H9 (cell line): ENCODE measurements at regions not wholly inside any gene's neighbourhood (a gene's known extent, or its start where the extent isn't known, plus 50 kb on each side); places are given as distances from the start of the nearest gene placed in this dataset.

Experiments used
- DNase-seq: peaks from one replicate; pipeline ENCODE4 v3.0.0-alpha.2; 2017
- H2AFZ ChIP-seq: one replicate; pipeline ENCODE4 v1.6.1; 2013; ENCODE audit warnings: mild to moderate bottlenecking, low read length, control low read depth, moderate library complexity
- H2AK5ac ChIP-seq: 2 replicates; pipeline ENCODE4 v1.6.1; 2013; ENCODE audit warnings: low read length, control low read depth, mixed read lengths; ENCODE audit not compliant: insufficient read length
- H2BK120ac ChIP-seq: one replicate; pipeline ENCODE4 v1.6.1; 2013; ENCODE audit warnings: low read depth, mild to moderate bottlenecking, low read length, control low read depth, inconsistent platforms; ENCODE audit not compliant: poor library complexity, severe bottlenecking
- H2BK12ac ChIP-seq: 2 replicates; pipeline ENCODE4 v1.6.1; 2013; ENCODE audit warnings: low read length, control low read depth, mixed read lengths, low read depth; ENCODE audit not compliant: insufficient read length
- H2BK15ac ChIP-seq: 2 replicates; pipeline ENCODE4 v1.6.1; 2013; ENCODE audit warnings: low read depth, low read length, control low read depth
- H2BK20ac ChIP-seq: one replicate; pipeline ENCODE4 v1.6.1; 2013; ENCODE audit warnings: low read depth, mild to moderate bottlenecking, low read length, control low read depth, inconsistent platforms; ENCODE audit not compliant: poor library complexity, severe bottlenecking
- H2BK5ac ChIP-seq: 2 replicates; pipeline ENCODE4 v1.6.1; 2013; ENCODE audit warnings: low read length, control low read depth, mixed read lengths; ENCODE audit not compliant: insufficient read length
- H3K14ac ChIP-seq: 2 replicates; pipeline ENCODE4 v1.6.1; 2013; ENCODE audit warnings: low read length, control low read depth; ENCODE audit not compliant: insufficient read depth
- H3K18ac ChIP-seq: 2 replicates; pipeline ENCODE4 v1.6.1; 2013; ENCODE audit warnings: low read depth, mild to moderate bottlenecking, mixed read lengths, low read length, control low read depth; ENCODE audit not compliant: insufficient read length
- H3K23ac ChIP-seq: 2 replicates; pipeline ENCODE4 v1.6.1; 2013; ENCODE audit warnings: low read length, control low read depth, mixed read lengths, low read depth; ENCODE audit not compliant: insufficient read length
- H3K23me2 ChIP-seq: 2 replicates; pipeline ENCODE4 v1.6.1; 2013; ENCODE audit warnings: low read depth, mild to moderate bottlenecking, mixed read lengths, low read length, control low read depth; ENCODE audit not compliant: insufficient read length, poor library complexity, severe bottlenecking
- H3K27ac ChIP-seq: 2 replicates; pipeline ENCODE4 v1.5.1; 2013; ENCODE audit warnings: low read length, control low read depth, mixed read lengths, low read depth; ENCODE audit not compliant: insufficient read length
- H3K27me3 ChIP-seq: 2 replicates; pipeline ENCODE4 v1.6.1; 2013; ENCODE audit warnings: low read length, control low read depth, inconsistent platforms; ENCODE audit not compliant: insufficient read depth
- H3K4ac ChIP-seq: 2 replicates; pipeline ENCODE4 v1.6.1; 2013; ENCODE audit warnings: low read depth, mild to moderate bottlenecking, control low read depth, inconsistent platforms, low read length, moderate library complexity
- H3K4me1 ChIP-seq: 2 replicates; pipeline ENCODE4 v1.6.1; 2013; ENCODE audit warnings: low read length, control low read depth, inconsistent platforms; ENCODE audit not compliant: insufficient read depth
- H3K4me2 ChIP-seq: 2 replicates; pipeline ENCODE4 v1.6.1; 2013; ENCODE audit warnings: low read length, control low read depth, mixed read lengths; ENCODE audit not compliant: insufficient read length, insufficient read depth
- H3K56ac ChIP-seq: 2 replicates; pipeline ENCODE4 v1.6.1; 2013; ENCODE audit warnings: low read depth, mild to moderate bottlenecking, mixed read lengths, low read length, control low read depth; ENCODE audit not compliant: insufficient read length
- H3K79me1 ChIP-seq: 2 replicates; pipeline ENCODE4 v1.6.1; 2013; ENCODE audit warnings: low read depth, mild to moderate bottlenecking, moderate library complexity, low read length, control low read depth, inconsistent platforms; ENCODE audit not compliant: insufficient read depth, poor library complexity, severe bottlenecking
- H3K79me2 ChIP-seq: 2 replicates; pipeline ENCODE4 v1.6.1; 2013; ENCODE audit warnings: low read length, control low read depth, inconsistent platforms; ENCODE audit not compliant: insufficient read depth
- H3K9ac ChIP-seq: 2 replicates; pipeline ENCODE4 v1.6.1; 2013; ENCODE audit warnings: low read length, control low read depth, mixed read lengths; ENCODE audit not compliant: insufficient read length; ENCODE audit errors: extremely low read depth
- H3K9me3 ChIP-seq: one replicate; pipeline ENCODE4 v1.6.1; 2013; ENCODE audit warnings: low read depth, low read length, inconsistent platforms; ENCODE audit not compliant: control insufficient read depth
- H3T11ph ChIP-seq: one replicate; pipeline ENCODE4 v1.6.1; 2013; ENCODE audit warnings: mild to moderate bottlenecking, low read length, control low read depth, inconsistent platforms
- H4K20me1 ChIP-seq: one replicate; pipeline ENCODE4 v1.6.1; 2013; ENCODE audit not compliant: control insufficient read depth, insufficient read length, insufficient read depth
- H4K5ac ChIP-seq: 2 replicates; pipeline ENCODE4 v1.6.1; 2013; ENCODE audit warnings: low read depth, mild to moderate bottlenecking, mixed read lengths, low read length, control low read depth; ENCODE audit not compliant: insufficient read length
- H4K8ac ChIP-seq: replicated peaks from 2 replicates; pipeline ENCODE4 v1.6.1; 2013; ENCODE audit warnings: low read length, control low read depth, mixed read lengths, low read depth; ENCODE audit not compliant: insufficient read length
- H4K91ac ChIP-seq: 2 replicates; pipeline ENCODE4 v1.6.1; 2013; ENCODE audit warnings: low read depth, mild to moderate bottlenecking, moderate library complexity, mixed read lengths, low read length, control low read depth; ENCODE audit not compliant: insufficient read length
- H3K27ac Mint-ChIP-seq, 3 experiments: 2 replicates in 2 of 3; 3 replicates in 1 of 3; pipeline ENCODE4 v1.8.0; 2020 to 2021; ENCODE audit warnings: mixed read lengths in 3 of 3, mild to moderate bottlenecking in 1 of 3, moderate library complexity in 1 of 3
- H3K27me3 Mint-ChIP-seq: 2 replicates; pipeline ENCODE4 v1.8.0; 2021; ENCODE audit warnings: low read depth, mild to moderate bottlenecking, moderate library complexity, mixed read lengths
- H3K36me3 Mint-ChIP-seq, 3 experiments: 2 replicates in 2 of 3; 3 replicates in 1 of 3; pipeline ENCODE4 v1.8.0; 2020 to 2021; ENCODE audit warnings: low read depth in 3 of 3, mixed read lengths in 3 of 3; ENCODE audit not compliant: insufficient read depth in 1 of 3
- H3K4me1 Mint-ChIP-seq, 2 experiments: 2 replicates each; pipeline ENCODE4 v1.8.0; 2020; ENCODE audit warnings: mixed read lengths in 2 of 2
- H3K4me3 Mint-ChIP-seq, 2 experiments: 2 replicates in 1 of 2; 3 replicates in 1 of 2; pipeline ENCODE4 v1.8.0; 2020 to 2021; ENCODE audit warnings: mild to moderate bottlenecking in 2 of 2, mixed read lengths in 2 of 2, moderate library complexity in 1 of 2
- H3K9me3 Mint-ChIP-seq, 2 experiments: 2 replicates in 1 of 2; 3 replicates in 1 of 2; pipeline ENCODE4 v1.8.0; 2020; ENCODE audit warnings: mild to moderate bottlenecking in 2 of 2, mixed read lengths in 2 of 2, moderate library complexity in 1 of 2
- CTCF ChIP-seq: fragments of 200-600 bp; sonication (generic); conservative IDR thresholded peaks from 3 replicates; pipeline ENCODE4 v1.8.0; 2021; ENCODE audit warnings: antibody characterized with exemption, mild to moderate bottlenecking
- WGBS: extraction: QIAGEN DNeasy Blood & Tissue Kit; methylation state at CpG from one replicate; pipeline ENCODE4 v1.1.7; 2013; ENCODE audit warnings: missing lambda C conversion rate, low lambda C conversion rate, mixed read lengths; ENCODE audit not compliant: insufficient read length; ENCODE audit errors: extremely low coverage; 5-methylcytosine and 5-hydroxymethylcytosine counted together

- H2AK5ac ChIP-seq = no peak overlapping the region
- no peak overlapping the region for H2BK5ac ChIP-seq
- no peak overlapping the region for H2BK120ac ChIP-seq
- no peak overlapping the region for H3K23ac ChIP-seq
- H3K4me1 ChIP-seq = no peaks in the 10 kb centered on the region
- no peak overlapping the region for H3K4me3 Mint-ChIP-seq
- H4K5ac ChIP-seq = no peak overlapping the region
- no peak overlapping the region for H3T11ph ChIP-seq
- H2AFZ ChIP-seq = no peak overlapping the region
- H3K4me2 ChIP-seq = no peak overlapping the region
- no peak overlapping the region for H3K56ac ChIP-seq
- no peak overlapping the region for H3K18ac ChIP-seq
- H3K36me3 Mint-ChIP-seq = peaks cover 19 to 37% (median 27%) of the 10 kb centered on the region in 3 experiments; a peak in 6 of 7 replicates
- H3K14ac ChIP-seq = no peak overlapping the region
- no peak overlapping the region for H3K4ac ChIP-seq
- H3K9ac ChIP-seq = no peak overlapping the region
- no peaks in the 10 kb centered on the region for H4K20me1 ChIP-seq
- H4K91ac ChIP-seq = no peak overlapping the region
- H3K27me3 Mint-ChIP-seq = peaks cover 2% of the 10 kb centered on the region; the same call in 1 of the 2 replicates
- no peaks in the 10 kb centered on the region for H3K27me3 ChIP-seq
- no peaks in the 10 kb centered on the region for H3K23me2 ChIP-seq
- peaks cover 94 to 97% of the 10 kb centered on the region in 2 experiments for H3K9me3 Mint-ChIP-seq
- no peak overlapping the region for H3K27ac ChIP-seq
- H4K8ac ChIP-seq = no peak overlapping the region
- TF ChIP-seq CTCF = no peak
- no peaks in the 10 kb centered on the region for H3K79me1 ChIP-seq
- peaks cover 97% of the 10 kb centered on the region for H3K9me3 ChIP-seq
- H2BK20ac ChIP-seq = no peak overlapping the region
- no peak overlapping the region for H3K27ac Mint-ChIP-seq
- WGBS = no CpG with 5 or more reads among the region's 15 CpGs
- no peak overlapping the region for H2BK15ac ChIP-seq
- no peak for DNase-seq
- no peaks in the 10 kb centered on the region for H3K79me2 ChIP-seq
- H3K4me1 Mint-ChIP-seq = no peaks in the 10 kb centered on the region
- H2BK12ac ChIP-seq = no peak overlapping the region
These were observed 105.9 kb upstream of the ZNF716 start for GRCh38 chr7:57343901-57344622.
